ENCODE measurements at regions not wholly inside any gene's neighbourhood (a gene's known extent, or its start where the extent isn't known, plus 50 kb on each side); places are given as distances from the start of the nearest gene placed in this dataset.

- H3K36me3 Mint-ChIP-seq (ENCODE audit: low read depth), result no peaks in the 10 kb centered on the region
- no peaks in the 10 kb centered on the region for H3K4me1 Mint-ChIP-seq
- H3K9me3 Mint-ChIP-seq, result no peaks in the 10 kb centered on the region
- H3K27me3 Mint-ChIP-seq (ENCODE audit: low read depth), result no peaks in the 10 kb centered on the region
- no peak for DNase-seq (ENCODE audit: low read depth, low spot score)
- no peak overlapping the region for H3K27ac Mint-ChIP-seq (ENCODE audit: unreplicated experiment)
- no peak overlapping the region for H3K4me3 Mint-ChIP-seq
- no peak for TF ChIP-seq CTCF (conservative IDR thresholded peaks at IDR 0.05)
Observed at GRCh38 chr4:44845309-44845708, 119.0 kb upstream of the GNPDA2 start.

GRCh38 chr4:44842531-44842930 lies 116.2 kb upstream of the GNPDA2 start:
- Mint-ChIP-seq H3K4me3 (no peak overlapping the region), H3K4me1 (no peaks in the 10 kb centered on the region), H3K36me3 (ENCODE audit: low read depth) (no peaks in the 10 kb centered on the region), H3K27ac (ENCODE audit: unreplicated experiment) (no peak overlapping the region), H3K27me3 (ENCODE audit: low read depth) (no peaks in the 10 kb centered on the region), H3K9me3 (no peaks in the 10 kb centered on the region)
- no peak for DNase-seq (ENCODE audit: low read depth, low spot score)
- TF ChIP-seq CTCF (conservative IDR thresholded peaks at IDR 0.05), result no peak

GRCh38 chr4:44817930-44818329 lies 91.6 kb upstream of the GNPDA2 start:
- no peak for TF ChIP-seq CTCF (conservative IDR thresholded peaks at IDR 0.05)
- Mint-ChIP-seq H3K27me3 (ENCODE audit: low read depth) (peaks cover 2% of the 10 kb centered on the region), H3K27ac (ENCODE audit: unreplicated experiment) (no peak overlapping the region), H3K4me1 (no peaks in the 10 kb centered on the region), H3K4me3 (no peak overlapping the region), H3K36me3 (ENCODE audit: low read depth) (no peaks in the 10 kb centered on the region), H3K9me3 (no peaks in the 10 kb centered on the region)
- DNase-seq (ENCODE audit: low read depth, low spot score), result no peak

- Mint-ChIP-seq H3K9me3 (no peaks in the 10 kb centered on the region), H3K4me3 (no peak overlapping the region), H3K27ac (ENCODE audit: unreplicated experiment) (no peak overlapping the region), H3K27me3 (ENCODE audit: low read depth) (no peaks in the 10 kb centered on the region), H3K36me3 (ENCODE audit: low read depth) (no peaks in the 10 kb centered on the region), H3K4me1 (no peaks in the 10 kb centered on the region)
- DNase-seq (ENCODE audit: low read depth, low spot score), result no peak
- no peak for TF ChIP-seq CTCF (conservative IDR thresholded peaks at IDR 0.05)
Observed at GRCh38 chr4:44806071-44806470, 79.7 kb upstream of the GNPDA2 start.

- no peak for TF ChIP-seq CTCF (conservative IDR thresholded peaks at IDR 0.05)
- Mint-ChIP-seq H3K9me3 (peaks cover 5% of the 10 kb centered on the region), H3K27me3 (ENCODE audit: low read depth) (no peaks in the 10 kb centered on the region), H3K27ac (ENCODE audit: unreplicated experiment) (no peak overlapping the region), H3K36me3 (ENCODE audit: low read depth) (peaks cover 2% of the 10 kb centered on the region), H3K4me1 (no peaks in the 10 kb centered on the region), H3K4me3 (no peak overlapping the region)
- DNase-seq (ENCODE audit: low read depth, low spot score), result no peak
Observed at GRCh38 chr4:44804301-44804700, 77.9 kb upstream of the GNPDA2 start.

- no peaks in the 10 kb centered on the region for H3K27me3 Mint-ChIP-seq (ENCODE audit: low read depth)
- peaks cover 8% of the 10 kb centered on the region for H3K36me3 Mint-ChIP-seq (ENCODE audit: low read depth)
- no peak for DNase-seq (ENCODE audit: low read depth, low spot score)
- no peak overlapping the region for H3K27ac Mint-ChIP-seq (ENCODE audit: unreplicated experiment)
- no peaks in the 10 kb centered on the region for H3K4me1 Mint-ChIP-seq
- TF ChIP-seq CTCF (conservative IDR thresholded peaks at IDR 0.05), result no peak
- H3K9me3 Mint-ChIP-seq, result peaks cover 19% of the 10 kb centered on the region
- no peak overlapping the region for H3K4me3 Mint-ChIP-seq
Observed at GRCh38 chr4:44801384-44801783, 75.0 kb upstream of the GNPDA2 start.
